ENCODE measurements at regions not wholly inside any gene's neighbourhood (a gene's known extent, or its start where the extent isn't known, plus 50 kb on each side); places are given as distances from the start of the nearest gene placed in this dataset.

DNA sequence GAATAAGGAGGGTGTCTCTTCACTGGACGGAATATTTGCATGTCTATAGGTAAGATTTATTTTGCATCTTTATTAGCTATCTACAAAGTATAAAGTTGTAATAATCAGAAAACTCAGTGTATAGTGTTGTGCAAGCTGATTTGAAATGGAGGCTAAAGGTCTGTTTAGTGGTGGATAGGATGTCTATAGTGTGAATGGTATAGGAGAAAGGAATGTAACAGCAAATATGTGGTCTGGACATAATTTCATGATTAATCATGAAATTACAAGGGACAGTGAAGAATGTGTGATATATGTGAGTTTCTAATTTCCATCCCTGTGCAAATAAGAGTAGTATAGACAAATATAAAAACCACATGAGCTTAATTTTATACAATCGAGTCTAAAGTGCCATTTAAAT is 79.3 kb upstream of the CAMK2D start:
- Histone ChIP-seq H3K9me3 (no peaks in the 10 kb centered on the region), H3K36me3 (no peaks in the 10 kb centered on the region), H3K27ac (no peak overlapping the region), H3K4me3 (no peak overlapping the region), H3K27me3 (no peaks in the 10 kb centered on the region), H3K4me1 (ENCODE audit: insufficient read depth) (no peaks in the 10 kb centered on the region)
- 93 to 96% (median 96%) methylated on average over 2 of the region's 2 CpGs for WGBS, 3 donors
- no peak for DNase-seq
- no peak for TF ChIP-seq EP300 (IDR thresholded peaks at IDR 0.05)
- TF ChIP-seq POLR2A (IDR thresholded peaks at IDR 0.05): no peak
- TF ChIP-seq, protein P1, sequence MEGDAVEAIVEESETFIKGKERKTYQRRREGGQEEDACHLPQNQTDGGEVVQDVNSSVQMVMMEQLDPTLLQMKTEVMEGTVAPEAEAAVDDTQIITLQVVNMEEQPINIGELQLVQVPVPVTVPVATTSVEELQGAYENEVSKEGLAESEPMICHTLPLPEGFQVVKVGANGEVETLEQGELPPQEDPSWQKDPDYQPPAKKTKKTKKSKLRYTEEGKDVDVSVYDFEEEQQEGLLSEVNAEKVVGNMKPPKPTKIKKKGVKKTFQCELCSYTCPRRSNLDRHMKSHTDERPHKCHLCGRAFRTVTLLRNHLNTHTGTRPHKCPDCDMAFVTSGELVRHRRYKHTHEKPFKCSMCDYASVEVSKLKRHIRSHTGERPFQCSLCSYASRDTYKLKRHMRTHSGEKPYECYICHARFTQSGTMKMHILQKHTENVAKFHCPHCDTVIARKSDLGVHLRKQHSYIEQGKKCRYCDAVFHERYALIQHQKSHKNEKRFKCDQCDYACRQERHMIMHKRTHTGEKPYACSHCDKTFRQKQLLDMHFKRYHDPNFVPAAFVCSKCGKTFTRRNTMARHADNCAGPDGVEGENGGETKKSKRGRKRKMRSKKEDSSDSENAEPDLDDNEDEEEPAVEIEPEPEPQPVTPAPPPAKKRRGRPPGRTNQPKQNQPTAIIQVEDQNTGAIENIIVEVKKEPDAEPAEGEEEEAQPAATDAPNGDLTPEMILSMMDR (IDR thresholded peaks at IDR 0.05): no peak
- intact Hi-C loops (cut with DNase I): no loop called here

DNA sequence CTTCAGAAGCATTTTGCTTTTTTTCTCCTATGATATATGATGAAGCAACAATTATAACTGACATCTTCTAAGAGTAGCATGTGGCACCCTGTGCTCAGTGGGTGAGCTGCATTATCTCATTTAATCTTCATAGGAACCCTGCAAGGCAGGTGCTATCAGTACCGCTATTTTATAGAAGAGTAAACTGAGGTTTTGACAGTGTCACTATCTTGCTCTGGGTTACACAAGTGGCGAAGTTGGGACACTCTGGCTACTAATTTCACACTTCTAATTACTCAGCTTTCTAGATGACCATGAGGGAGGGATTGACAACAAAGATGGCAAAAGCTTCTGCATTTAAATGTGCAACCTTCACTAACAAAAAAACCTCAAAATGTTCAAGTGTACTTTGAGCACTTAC is 76.9 kb upstream of the CAMK2D start:
- no peak overlapping the region for H3K27ac ChIP-seq
- no peaks in the 10 kb centered on the region for H3K27me3 ChIP-seq
- DNase-seq: no peak
- TF ChIP-seq EP300 (IDR thresholded peaks at IDR 0.05): no peak
- TF ChIP-seq, protein P1 (IDR thresholded peaks at IDR 0.05): no peak
- no peak for TF ChIP-seq POLR2A (IDR thresholded peaks at IDR 0.05)
- no peaks in the 10 kb centered on the region for H3K4me1 ChIP-seq (ENCODE audit: insufficient read depth)
- intact Hi-C loops (cut with DNase I): no loop called here
- no peaks in the 10 kb centered on the region for H3K9me3 ChIP-seq
- no peak overlapping the region for H3K4me3 ChIP-seq
- H3K36me3 ChIP-seq: no peaks in the 10 kb centered on the region
- 94 to 98% (median 95%) methylated on average over 2 of the region's 2 CpGs for WGBS, 3 donors

DNA sequence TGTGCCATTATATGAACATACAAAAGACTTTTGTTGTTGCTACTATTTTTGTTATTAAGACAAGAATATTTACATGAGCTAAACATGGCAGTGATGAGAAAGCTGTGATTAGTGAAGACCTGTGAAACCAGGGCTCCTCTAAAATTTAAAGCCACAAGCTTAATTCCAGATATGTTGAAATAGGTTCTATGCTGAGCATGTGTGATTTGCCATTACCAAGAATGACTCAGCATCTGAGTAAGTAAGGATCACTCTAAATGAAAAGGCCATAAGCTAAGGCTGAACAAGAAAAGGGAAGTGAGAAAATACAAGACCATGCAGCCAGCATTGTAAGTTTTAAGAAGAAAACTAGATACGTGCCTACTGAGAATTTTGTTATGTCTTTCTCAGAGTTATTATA is 75.9 kb upstream of the CAMK2D start:
- Histone ChIP-seq H3K4me1 (ENCODE audit: insufficient read depth) (no peaks in the 10 kb centered on the region), H3K36me3 (no peaks in the 10 kb centered on the region), H3K27ac (no peak overlapping the region), H3K9me3 (no peaks in the 10 kb centered on the region), H3K27me3 (no peaks in the 10 kb centered on the region), H3K4me3 (no peak overlapping the region)
- no peak for DNase-seq
- intact Hi-C loops (cut with DNase I): no loop called here
- no peak for TF ChIP-seq POLR2A (IDR thresholded peaks at IDR 0.05)
- no peak for TF ChIP-seq EP300 (IDR thresholded peaks at IDR 0.05)
- TF ChIP-seq, protein P1 (IDR thresholded peaks at IDR 0.05): no peak
- 19 to 33% (median 19%) methylated on average over 1 of the region's 1 CpG for WGBS, 3 donors

DNA sequence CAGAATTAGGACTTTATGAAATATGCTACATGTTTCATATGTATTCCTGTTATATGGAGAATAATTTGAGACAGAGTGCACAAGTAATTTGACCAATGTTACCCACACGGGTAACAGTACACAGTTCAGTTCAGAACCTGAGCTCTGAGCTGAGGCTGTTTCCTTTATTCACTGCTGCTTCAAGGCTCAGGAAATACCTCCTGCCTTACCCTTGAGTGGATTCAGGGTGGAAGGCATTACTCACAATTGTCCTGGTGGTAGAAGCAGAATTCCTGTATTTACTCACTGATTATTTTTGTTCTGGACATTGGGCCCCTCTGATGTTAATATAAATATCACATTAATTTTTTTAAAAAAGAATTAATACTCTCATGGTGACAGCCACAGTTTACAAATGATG is 73.5 kb upstream of the CAMK2D start:
- DNase-seq: no peak
- no peaks in the 10 kb centered on the region for H3K9me3 ChIP-seq
- H3K4me1 ChIP-seq (ENCODE audit: insufficient read depth): no peaks in the 10 kb centered on the region
- no peak overlapping the region for H3K4me3 ChIP-seq
- TF ChIP-seq EP300 (IDR thresholded peaks at IDR 0.05) (no peak), POLR2A (IDR thresholded peaks at IDR 0.05) (no peak)
- TF ChIP-seq, protein P1 (IDR thresholded peaks at IDR 0.05): no peak
- H3K36me3 ChIP-seq: no peaks in the 10 kb centered on the region
- intact Hi-C loops (cut with DNase I): no loop called here
- no peak overlapping the region for H3K27ac ChIP-seq
- 73 to 76% (median 74%) methylated on average over 1 of the region's 1 CpG for WGBS, 3 donors
- H3K27me3 ChIP-seq: no peaks in the 10 kb centered on the region

DNA sequence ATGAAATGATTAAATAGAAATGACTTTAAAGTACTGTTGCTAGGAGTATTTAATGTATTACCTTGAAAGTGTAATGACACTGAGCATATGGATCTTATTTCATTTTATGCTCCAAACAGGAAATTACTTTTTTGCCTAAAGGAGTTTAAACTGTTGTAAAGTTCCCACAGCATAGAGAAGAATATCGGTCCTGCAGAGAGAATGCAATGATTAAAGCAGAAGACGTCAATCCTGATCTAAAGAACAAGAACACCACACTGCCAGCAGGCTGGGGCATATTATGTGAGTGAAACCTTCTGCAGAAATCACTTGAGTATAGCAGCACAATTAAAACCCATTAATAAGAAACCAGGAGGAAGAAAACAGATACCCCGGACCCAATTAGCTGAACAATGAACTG is 72.8 kb upstream of the CAMK2D start:
- H3K36me3 ChIP-seq: no peaks in the 10 kb centered on the region
- intact Hi-C loops (cut with DNase I): no loop called here
- no peaks in the 10 kb centered on the region for H3K4me1 ChIP-seq (ENCODE audit: insufficient read depth)
- no peak for DNase-seq
- TF ChIP-seq EP300 (IDR thresholded peaks at IDR 0.05) (no peak), POLR2A (IDR thresholded peaks at IDR 0.05) (no peak)
- TF ChIP-seq, protein P1 (IDR thresholded peaks at IDR 0.05): no peak
- H3K9me3 ChIP-seq: no peaks in the 10 kb centered on the region
- H3K27me3 ChIP-seq: no peaks in the 10 kb centered on the region
- no peak overlapping the region for H3K4me3 ChIP-seq
- H3K27ac ChIP-seq: no peak overlapping the region
- WGBS, 3 donors: 67 to 78% (median 73%) methylated on average over 3 of the region's 3 CpGs
